SK-N-SH (cell line): ENCODE measurements at regions not wholly inside any gene's neighbourhood (a gene's known extent, or its start where the extent isn't known, plus 50 kb on each side); places are given as distances from the start of the nearest gene placed in this dataset.

Experiments used
- CTCF ChIA-PET: fragments of 300-600, 350-600 bp; formaldehyde crosslinking; extraction: SDS; loops from one replicate; lab custom pipeline; 2021; lab: Yijun Ruan, JAX
- POLR2A ChIA-PET: fragments of 350-600 bp; sonication (Branson Sonifier 250); formaldehyde crosslinking; extraction: SDS; loops from one replicate; lab custom pipeline; 2020; ENCODE audit warnings: antibody characterized with exemption, inconsistent platforms; lab: Yijun Ruan, JAX
- DNase-seq: peaks from one replicate; pipeline ENCODE4 v3.0.0; 2012
- H2AFZ ChIP-seq: fragments of 200-600 bp; sonication (generic); 2 replicates; pipeline ENCODE4 v1.8.1; 2016; ENCODE audit warnings: antibody characterized with exemption, mild to moderate bottlenecking, low read depth
- H3F3A ChIP-seq: fragments of 200-600 bp; sonication (generic); replicated peaks from 2 replicates; pipeline ENCODE3; 2016; ENCODE audit warnings: antibody characterized with exemption, mild to moderate bottlenecking; ENCODE audit not compliant: insufficient read depth
- H3K27ac ChIP-seq, 2 experiments: fragments of 200-500 bp in 1 of 2; fragments of 200-600 bp in 1 of 2; sonication (Bioruptor generic) in 1 of 2; sonication (generic), shearing (Covaris generic) in 1 of 2; 2 replicates each; pipeline versions ENCODE4 v1.5.1 to v1.6.1; 2014 to 2016; ENCODE audit warnings: low read depth in 2 of 2, inconsistent platforms in 1 of 2, low read length in 1 of 2, mild to moderate bottlenecking in 1 of 2, mixed read lengths in 1 of 2
- H3K27me3 ChIP-seq: fragments of 200-600 bp; sonication (generic), shearing (Covaris generic); 2 replicates; pipeline ENCODE4 v1.6.1; 2016; ENCODE audit warnings: mixed run types; ENCODE audit not compliant: insufficient read depth
- H3K36me3 ChIP-seq, 2 experiments: fragments of 200-500 bp in 1 of 2; fragments of 200-600 bp in 1 of 2; sonication (Bioruptor generic) in 1 of 2; sonication (generic) in 1 of 2; replicated peaks in 1 of 2; 2 replicates each; pipeline versions ENCODE3 to v1.5.1; 2014 to 2016; ENCODE audit warnings: low read length in 1 of 2, mild to moderate bottlenecking in 1 of 2; ENCODE audit not compliant: insufficient read depth in 2 of 2, control insufficient read depth in 1 of 2
- H3K4me1 ChIP-seq, 2 experiments: fragments of 200-500 bp in 1 of 2; fragments of 200-600 bp in 1 of 2; sonication (Bioruptor generic) in 1 of 2; sonication (generic), shearing (Covaris generic) in 1 of 2; 2 replicates each; pipeline versions ENCODE4 v1.5.1 to v1.6.1; 2014 to 2016; ENCODE audit warnings: low read depth in 1 of 2, low read length in 1 of 2, mixed run types in 1 of 2; ENCODE audit not compliant: insufficient read depth in 2 of 2, control insufficient read depth in 1 of 2
- H3K4me2 ChIP-seq: fragments of 200-600 bp; sonication (generic), shearing (Covaris generic); 2 replicates; pipeline ENCODE4 v1.6.1; 2017; ENCODE audit warnings: mixed run types
- H3K4me3 ChIP-seq, 2 experiments: fragments of 200-500 bp in 1 of 2; fragments of 200-600 bp in 1 of 2; sonication (Bioruptor generic) in 1 of 2; sonication (generic), shearing (Covaris generic) in 1 of 2; 2 replicates each; pipeline versions ENCODE4 v1.5.1 to v1.8.1; 2014 to 2016; ENCODE audit warnings: low read depth in 2 of 2, inconsistent platforms in 1 of 2, low read length in 1 of 2, mild to moderate bottlenecking in 1 of 2, mixed read lengths in 1 of 2, moderate library complexity in 1 of 2
- H3K79me2 ChIP-seq: fragments of 200-600 bp; sonication (generic); 2 replicates; pipeline ENCODE4 v1.8.1; 2017; ENCODE audit warnings: mild to moderate bottlenecking; ENCODE audit not compliant: insufficient read depth
- H3K9ac ChIP-seq: fragments of 200-600 bp; sonication (generic); 2 replicates; pipeline ENCODE4 v1.6.1; 2017; ENCODE audit warnings: mixed run types
- H3K9me2 ChIP-seq: fragments of 200-600 bp; sonication (generic); 2 replicates; pipeline ENCODE4 v1.6.1; 2017; ENCODE audit warnings: mixed run types
- H3K9me3 ChIP-seq: fragments of 200-600 bp; sonication (generic); 2 replicates; pipeline ENCODE4 v1.6.1; 2017; ENCODE audit warnings: mixed run types, mild to moderate bottlenecking, moderate library complexity
- H4K20me1 ChIP-seq: fragments of 200-600 bp; sonication (generic); 2 replicates; pipeline ENCODE4 v1.6.1; 2017; ENCODE audit warnings: mild to moderate bottlenecking, mixed run types; ENCODE audit not compliant: insufficient read depth
- CHD2 ChIP-seq: fragments of 150-350 bp; IDR thresholded peaks from 2 replicates; pipeline ENCODE4 v1.6.1; 2018; ENCODE audit warnings: low read length; ENCODE audit not compliant: partially characterized antibody
- CTCF ChIP-seq: fragments of 200-600 bp; sonication (generic); IDR thresholded peaks from 2 replicates; pipeline ENCODE4 v1.6.1; 2017; ENCODE audit warnings: antibody characterized with exemption, mild to moderate bottlenecking, moderate library complexity
- EZH2phosphoT487 ChIP-seq: fragments of 200-600 bp; sonication (generic); IDR thresholded peaks from 2 replicates; pipeline ENCODE4 v1.6.1; 2017; ENCODE audit warnings: low read depth, mixed run types, mild to moderate bottlenecking, antibody characterized with exemption, moderate library complexity, borderline replicate concordance
- FOXJ3 ChIP-seq: sonication (generic); formaldehyde crosslinking; IDR thresholded peaks from 2 replicates; pipeline ENCODE4 v1.5.1; 2020; ENCODE audit warnings: mild to moderate bottlenecking, missing genetic modification reagents
- GATA2 ChIP-seq: sonication (generic); formaldehyde crosslinking; IDR thresholded peaks from 2 replicates; pipeline ENCODE4 v1.5.0; 2020; ENCODE audit warnings: mild to moderate bottlenecking, missing genetic modification reagents
- MXI1 ChIP-seq: IDR thresholded peaks from 2 replicates; pipeline ENCODE4 v1.6.1; 2012; ENCODE audit warnings: mild to moderate bottlenecking, low read depth, low read length, improper control_type of control experiment
- PBX3 ChIP-seq: IDR thresholded peaks from 2 replicates; pipeline ENCODE4; 2012
- RAD21 ChIP-seq: IDR thresholded peaks from 2 replicates; pipeline ENCODE4 v1.6.1; 2012; ENCODE audit warnings: mild to moderate bottlenecking, low read length
- RCOR1 ChIP-seq: fragments of 150-350 bp; IDR thresholded peaks from 2 replicates; pipeline ENCODE4 v1.6.1; 2017; ENCODE audit warnings: antibody characterized with exemption, low read length
- RFX5 ChIP-seq: IDR thresholded peaks from 2 replicates; pipeline ENCODE4 v1.6.1; 2012; ENCODE audit warnings: mild to moderate bottlenecking, improper control_type of control experiment, low read length
- RXRA ChIP-seq: IDR thresholded peaks from 2 replicates; pipeline ENCODE4 v1.4.0; 2012; ENCODE audit warnings: low read depth, mild to moderate bottlenecking, borderline replicate concordance
- TAF1 ChIP-seq: IDR thresholded peaks from 2 replicates; pipeline ENCODE4 v1.6.1; 2012; ENCODE audit warnings: low read depth, mild to moderate bottlenecking, low read length, moderate library complexity, borderline replicate concordance
- USF1 ChIP-seq: IDR thresholded peaks from 2 replicates; pipeline ENCODE4 v1.4.0; 2012; ENCODE audit warnings: low read depth, borderline replicate concordance
- USF2 ChIP-seq: fragments of 150-350 bp; IDR thresholded peaks from 2 replicates; pipeline ENCODE4 v1.6.1; 2017; ENCODE audit warnings: antibody characterized with exemption, low read length, low read depth, borderline replicate concordance
- WGBS: methylation state at CpG from one replicate; pipeline ENCODE4 v1.1.6; 2017; ENCODE audit warnings: low lambda C conversion rate; 5-methylcytosine and 5-hydroxymethylcytosine counted together

GRCh38 chr1:217004776-217005436 lies 281.7 kb upstream of the ESRRG start:
- no peaks in the 10 kb centered on the region for H4K20me1 ChIP-seq
- no peak overlapping the region for H3K27ac ChIP-seq
- H3K9me2 ChIP-seq, result no peaks in the 10 kb centered on the region
- H3K9me3 ChIP-seq, result no peaks in the 10 kb centered on the region
- no peaks in the 10 kb centered on the region for H3K79me2 ChIP-seq
- H3F3A ChIP-seq, result no peaks in the 10 kb centered on the region
- CTCF ChIA-PET, result no interaction called here
- no peaks in the 10 kb centered on the region for H3K36me3 ChIP-seq
- H3K27me3 ChIP-seq, result no peaks in the 10 kb centered on the region
- DNase-seq, result no peak
- WGBS, result 54% methylated on average over 4 of the region's 4 CpGs
- H3K4me3 ChIP-seq, result no peak overlapping the region
- no peak overlapping the region for H3K9ac ChIP-seq
- H3K4me1 ChIP-seq, result no peaks in the 10 kb centered on the region
- H3K4me2 ChIP-seq, result no peak overlapping the region
- TF ChIP-seq USF1 (no peak), PBX3 (no peak), USF2 (no peak), CHD2 (no peak), RXRA (no peak), RCOR1 (no peak), MXI1 (no peak), CTCF (no peak), TAF1 (no peak), RFX5 (no peak), FOXJ3 (CRISPR knock-in tag) (no peak), EZH2phosphoT487 (no peak)
- POLR2A ChIA-PET, result no interaction called here
- no peak overlapping the region for H2AFZ ChIP-seq

DNA sequence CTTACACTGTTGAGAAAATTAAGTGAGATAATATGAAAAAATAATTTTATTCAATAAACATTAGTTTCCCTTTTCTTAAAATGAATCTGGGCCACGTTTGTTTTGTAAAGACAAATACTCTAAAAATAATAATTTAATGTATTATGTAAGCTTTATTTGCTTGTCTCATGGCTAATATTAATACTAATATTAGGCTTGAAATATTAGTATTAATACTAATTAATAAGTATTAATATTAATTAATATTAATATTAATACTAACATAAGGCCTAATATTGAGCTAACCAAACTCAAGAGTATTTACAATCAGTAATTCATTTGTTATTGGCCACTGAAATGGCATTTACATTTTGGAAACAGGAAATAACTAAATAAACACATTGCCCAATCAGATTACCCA lies 280.1 kb upstream of the ESRRG start:
- Histone ChIP-seq H3K79me2 (no peaks in the 10 kb centered on the region), H4K20me1 (no peaks in the 10 kb centered on the region), H3K27me3 (no peaks in the 10 kb centered on the region), H3K9me3 (no peaks in the 10 kb centered on the region), H3K4me1 (no peaks in the 10 kb centered on the region), H3K4me2 (no peak overlapping the region), H3K36me3 (no peaks in the 10 kb centered on the region), H3K9me2 (no peaks in the 10 kb centered on the region), H3K4me3 (no peak overlapping the region), H3K27ac (no peak overlapping the region), H3F3A (no peaks in the 10 kb centered on the region), H2AFZ (no peak overlapping the region), H3K9ac (no peak overlapping the region)
- POLR2A ChIA-PET, result no interaction called here
- DNase-seq, result no peak
- CTCF ChIA-PET, result interaction anchor here (1.2 kb wide), 1 partner anchor 1157 kb away, joined by 4 read pairs; no protein-coding TSS in a partner anchor
- 45% methylated on average over 1 of the region's 1 CpG for WGBS
- TF ChIP-seq PBX3 (no peak), GATA2 (CRISPR knock-in tag) (no peak), RAD21 (no peak), CHD2 (no peak), RFX5 (no peak)
